K562 (cell line): ENCODE measurements at regions not wholly inside any gene's neighbourhood (a gene's known extent, or its start where the extent isn't known, plus 50 kb on each side); places are given as distances from the start of the nearest gene placed in this dataset.

Experiments used
- ATAC-seq: fragments of 200-7000 bp; cut with Tn5 transposase; 3 replicates; pipeline ENCODE4 v1.9.1; 2020; ENCODE audit warnings: moderate library complexity
- BruUV-seq: library from RNA; stranded (reverse); fragments of 400-500 nt; replicated peaks from 2 replicates; lab custom pipeline; 2021; lab: Mats Ljungman, UMichigan
- CTCF ChIA-PET: fragments of 300-600 bp; formaldehyde crosslinking; extraction: SDS; loops from one replicate; lab custom pipeline; 2021; ENCODE audit warnings: low intra/inter-chr PET ratio; lab: Yijun Ruan, JAX
- POLR2A ChIA-PET: fragments of 300-600, 350-650 bp; sonication (Branson Sonifier 250); formaldehyde crosslinking; extraction: SDS; loops from one replicate; lab custom pipeline; 2021; ENCODE audit warnings: antibody characterized with exemption, inconsistent platforms; lab: Yijun Ruan, JAX
- DNase-seq, 4 experiments: peaks; one replicate each; pipeline versions ENCODE4 v3.0.0 to v3.0.0-alpha.2; 2011 to 2018; ENCODE audit warnings: low spot score in 3 of 4, mixed read lengths in 3 of 4; ENCODE audit errors: extremely low read depth in 1 of 4
- FAIRE-seq: peaks from 2 replicates; lab custom pipeline; 2011; peaks lifted over from hg19 to GRCh38; lab: Jason Lieb, UNC
- H2AFZ ChIP-seq: 2 replicates; pipeline ENCODE4 v1.6.0; 2011; ENCODE audit warnings: low read depth, low read length, control low read depth, inconsistent platforms
- H3K27ac ChIP-seq: fragments of 200-600 bp; 3 replicates; pipeline ENCODE4 v1.8.0; 2011; ENCODE audit warnings: low read depth, mild to moderate bottlenecking, control low read depth, inconsistent platforms, low read length, moderate library complexity, mixed read lengths; ENCODE audit errors: extremely low read depth
- H3K27me3 ChIP-seq, 2 experiments: fragments of 300-600 bp in 1 of 2; 2 replicates in 1 of 2; 3 replicates in 1 of 2; pipeline versions ENCODE4 v1.6.0 to v1.8.0; 2011; ENCODE audit warnings: inconsistent platforms in 2 of 2, low read length in 2 of 2, mild to moderate bottlenecking in 1 of 2, mixed read lengths in 1 of 2, moderate library complexity in 1 of 2; ENCODE audit not compliant: control insufficient read depth in 2 of 2, insufficient read depth in 2 of 2
- H3K36me3 ChIP-seq: fragments of 300-600 bp; 3 replicates; pipeline ENCODE4 v1.8.0; 2011; ENCODE audit warnings: mild to moderate bottlenecking, low read length, inconsistent platforms; ENCODE audit not compliant: control insufficient read depth, insufficient read depth
- H3K4me1 ChIP-seq, 2 experiments: fragments of 200-600 bp in 1 of 2; replicated peaks in 1 of 2; 2 replicates in 1 of 2; 3 replicates in 1 of 2; pipeline versions ENCODE4 v1.5.1 to v1.8.0; 2011; ENCODE audit warnings: inconsistent platforms in 2 of 2, low read length in 2 of 2, mild to moderate bottlenecking in 1 of 2, mixed read lengths in 1 of 2, moderate library complexity in 1 of 2; ENCODE audit not compliant: control insufficient read depth in 2 of 2, insufficient read depth in 2 of 2
- H3K4me2 ChIP-seq: 2 replicates; pipeline ENCODE4 v1.6.1; 2011; ENCODE audit warnings: low read length, control low read depth, inconsistent platforms, mixed read lengths; ENCODE audit not compliant: insufficient read depth
- H3K4me3 ChIP-seq: fragments of 200-600 bp; sonication (generic), shearing (Covaris generic); 2 replicates; pipeline ENCODE4 v1.5.1; 2016; ENCODE audit warnings: control low read depth, inconsistent platforms
- H3K79me2 ChIP-seq: fragments of 200-600 bp; 3 replicates; pipeline ENCODE4 v1.8.0; 2011; ENCODE audit warnings: low read length, inconsistent platforms; ENCODE audit not compliant: control insufficient read depth, insufficient read depth
- H3K9ac ChIP-seq, 2 experiments: 2 replicates each; pipeline versions ENCODE4 v1.6.0 to v1.6.1; 2011; ENCODE audit warnings: low read depth in 2 of 2, low read length in 2 of 2, control low read depth in 1 of 2, inconsistent platforms in 1 of 2, mild to moderate bottlenecking in 1 of 2, mixed read lengths in 1 of 2; ENCODE audit not compliant: insufficient read depth in 1 of 2
- H3K9me1 ChIP-seq: one replicate; pipeline ENCODE4 v1.6.0; 2011; ENCODE audit warnings: inconsistent platforms, mild to moderate bottlenecking, low read length, moderate library complexity; ENCODE audit not compliant: control insufficient read depth, insufficient read depth
- H3K9me3 ChIP-seq: replicated peaks from 2 replicates; pipeline ENCODE4 v1.5.1; 2011; ENCODE audit warnings: low read depth, low read length, inconsistent platforms; ENCODE audit not compliant: control insufficient read depth, insufficient read depth
- H4K20me1 ChIP-seq: replicated peaks from 2 replicates; pipeline ENCODE4 v1.6.1; 2011; ENCODE audit warnings: low read length, inconsistent platforms, mixed read lengths; ENCODE audit not compliant: control insufficient read depth, insufficient read depth
- ARID2 ChIP-seq: fragments of 450-650 bp; IDR thresholded peaks from 2 replicates; pipeline ENCODE4 v1.6.1; 2017; ENCODE audit warnings: antibody characterized with exemption, mild to moderate bottlenecking
- GABPB1 ChIP-seq: sonication (generic); formaldehyde crosslinking; IDR thresholded peaks from 2 replicates; pipeline ENCODE4 v1.8.0; 2022; ENCODE audit warnings: mild to moderate bottlenecking, missing genetic modification reagents
- GATAD2A ChIP-seq: fragments of 450-650 bp; IDR thresholded peaks from 2 replicates; pipeline ENCODE4 v1.6.1; 2017
- HMG20B ChIP-seq: fragments of 250-450 bp; sonication (Bioruptor Pico); IDR thresholded peaks from 2 replicates; pipeline ENCODE4 v1.5.0; 2021; ENCODE audit warnings: mild to moderate bottlenecking
- KLF6 ChIP-seq: fragments of 250-450 bp; sonication (Bioruptor Pico); IDR thresholded peaks from 2 replicates; pipeline ENCODE4 v1.4.0; 2020; ENCODE audit warnings: mild to moderate bottlenecking, moderate library complexity, borderline replicate concordance
- ZFX ChIP-seq: sonication (generic); formaldehyde crosslinking; IDR thresholded peaks from 2 replicates; pipeline ENCODE4 v1.8.0; 2022; ENCODE audit warnings: mild to moderate bottlenecking, missing genetic modification reagents, moderate library complexity
- ZNF175 ChIP-seq: fragments of 200-800 bp; sonication (Bioruptor generic); IDR thresholded peaks from 2 replicates; pipeline ENCODE4 v1.6.1; 2016; ENCODE audit warnings: low read depth, mild to moderate bottlenecking, missing genetic modification characterization, missing compliant biosample characterization
- ZNF785 ChIP-seq: fragments of 250-450 bp; sonication (Bioruptor Pico); IDR thresholded peaks from 2 replicates; pipeline ENCODE4 v1.4.0; 2020; ENCODE audit warnings: mild to moderate bottlenecking
- WGBS: fragments of 100-300 bp; shearing (Covaris generic); methylation state at CpG from one replicate; pipeline ENCODE4 v1.1.6; 2016; ENCODE audit warnings: low coverage, mixed read lengths; ENCODE audit not compliant: insufficient coverage; ENCODE audit errors: missing lambda C conversion rate; 5-methylcytosine and 5-hydroxymethylcytosine counted together
- in situ Hi-C: fragments of 300-500 bp; cut with MboI; formaldehyde crosslinking; loops from 4 replicates; pipeline ENCODE4 v1.15.0; 2018; ENCODE audit warnings: inconsistent platforms, mixed read lengths
- intact Hi-C: fragments of 100-400 bp; cut with micrococcal nuclease; formaldehyde crosslinking; loops from 2 replicates; pipeline ENCODE4 v1.14.2; 2022
- TF ChIP-seq, protein P1 (sequence below): sonication (generic); IDR thresholded peaks from 2 replicates; pipeline ENCODE4 v1.6.1; 2016

GRCh38 chr3:146813496-146813895 is 208.3 kb upstream of the PLSCR5 start:
- ATAC-seq: no peak
- no TSS peak for BruUV-seq
- 0% methylated on average over 1 of the region's 1 CpG for WGBS

GRCh38 chr3:146803745-146804144 is 198.6 kb upstream of the PLSCR5 start:
- no peak for ATAC-seq
- BruUV-seq: no TSS peak
- 0% methylated on average over 2 of the region's 2 CpGs for WGBS
- DNase-seq: no peak
- TF ChIP-seq ZFX (CRISPR knock-in tag) (no peak), ZNF175 (CRISPR knock-in tag) (no peak), GATAD2A (no peak), GABPB1 (no peak), HMG20B (CRISPR knock-in tag) (no peak), ARID2 (no peak)
- TF ChIP-seq, protein P1, sequence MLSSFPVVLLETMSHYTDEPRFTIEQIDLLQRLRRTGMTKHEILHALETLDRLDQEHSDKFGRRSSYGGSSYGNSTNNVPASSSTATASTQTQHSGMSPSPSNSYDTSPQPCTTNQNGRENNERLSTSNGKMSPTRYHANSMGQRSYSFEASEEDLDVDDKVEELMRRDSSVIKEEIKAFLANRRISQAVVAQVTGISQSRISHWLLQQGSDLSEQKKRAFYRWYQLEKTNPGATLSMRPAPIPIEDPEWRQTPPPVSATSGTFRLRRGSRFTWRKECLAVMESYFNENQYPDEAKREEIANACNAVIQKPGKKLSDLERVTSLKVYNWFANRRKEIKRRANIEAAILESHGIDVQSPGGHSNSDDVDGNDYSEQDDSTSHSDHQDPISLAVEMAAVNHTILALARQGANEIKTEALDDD: no peak
- in situ Hi-C loops: no loop called here
- Histone ChIP-seq H3K4me3 (no peak overlapping the region), H3K36me3 (no peaks in the 10 kb centered on the region), H3K9me3 (no peaks in the 10 kb centered on the region), H3K4me1 (no peaks in the 10 kb centered on the region), H2AFZ (no peak overlapping the region), H3K4me2 (no peak overlapping the region), H3K27ac (no peak overlapping the region), H3K79me2 (no peaks in the 10 kb centered on the region), H4K20me1 (no peaks in the 10 kb centered on the region), H3K27me3 (no peaks in the 10 kb centered on the region), H3K9me1 (no peaks in the 10 kb centered on the region), H3K9ac (no peak overlapping the region)
- POLR2A ChIA-PET: no interaction called here
- intact Hi-C loops: no loop called here
- CTCF ChIA-PET: no interaction called here
- FAIRE-seq: no peak

More at GRCh38 chr3:146813496-146813895, 208.3 kb upstream of the PLSCR5 start:
- H3K4me2 ChIP-seq: no peak overlapping the region
- ChIA-PET CTCF (no interaction called here), POLR2A (interaction anchor here (0.6 kb wide), 1 partner anchor 1363 kb away, joined by 3 read pairs; no protein-coding TSS in a partner anchor)
- no peaks in the 10 kb centered on the region for H3K27me3 ChIP-seq
- H3K27ac ChIP-seq: no peak overlapping the region
- in situ Hi-C loops (no loop called here), intact Hi-C loops (no loop called here)
- DNase-seq: no peak
- H2AFZ ChIP-seq: no peak overlapping the region
- no peaks in the 10 kb centered on the region for H3K4me1 ChIP-seq
- H3K9ac ChIP-seq: no peak overlapping the region
- H3K36me3 ChIP-seq: no peaks in the 10 kb centered on the region
- FAIRE-seq: no peak
- no peaks in the 10 kb centered on the region for H3K79me2 ChIP-seq
- no peaks in the 10 kb centered on the region for H3K9me1 ChIP-seq
- TF ChIP-seq ZNF785 (CRISPR knock-in tag): no peak
- no peak for TF ChIP-seq KLF6
- H3K9me3 ChIP-seq: no peaks in the 10 kb centered on the region; the same call in none of the 2 replicates
- no peak overlapping the region for H3K4me3 ChIP-seq
- no peaks in the 10 kb centered on the region for H4K20me1 ChIP-seq
